VCaP (cell line): ENCODE measurements at regions not wholly inside any gene's neighbourhood (a gene's known extent, or its start where the extent isn't known, plus 50 kb on each side); places are given as distances from the start of the nearest gene placed in this dataset.

Experiments used
- H3K27ac ChIP-seq: fragments of 450-650 bp; 2 replicates; pipeline ENCODE4 v1.5.1; 2017
- CTCF ChIP-seq: fragments of 450-650 bp; conservative IDR thresholded peaks from 2 replicates; pipeline ENCODE4 v1.5.1; 2017; ENCODE audit warnings: mild to moderate bottlenecking, moderate library complexity

GRCh38 chr6:15026832-15027231 is 219.0 kb upstream of the JARID2 start:
- no peak for TF ChIP-seq CTCF
- H3K27ac ChIP-seq, result peak overlapping the region; percentile 38

GRCh38 chr6:15027472-15027871 is 218.4 kb upstream of the JARID2 start:
- peak overlapping the region; percentile 38; the same call in 1 of the 2 replicates for H3K27ac ChIP-seq
- TF ChIP-seq CTCF, result no peak

- TF ChIP-seq CTCF, result no peak
- no peak overlapping the region for H3K27ac ChIP-seq
Measured at GRCh38 chr6:15032015-15032414, 213.9 kb upstream of the JARID2 start.

- H3K27ac ChIP-seq, result no peak overlapping the region
- TF ChIP-seq CTCF, result no peak
Measured at GRCh38 chr6:15033850-15034203, 212.0 kb upstream of the JARID2 start.

GRCh38 chr6:15036690-15037245 is 209.1 kb upstream of the JARID2 start:
- no peak for TF ChIP-seq CTCF
- H3K27ac ChIP-seq, result no peak overlapping the region

- no peak for TF ChIP-seq CTCF
- H3K27ac ChIP-seq, result no peak overlapping the region
Measured at GRCh38 chr6:15037253-15037652, 208.6 kb upstream of the JARID2 start.

- no peak overlapping the region for H3K27ac ChIP-seq
- TF ChIP-seq CTCF, result no peak
Measured at GRCh38 chr6:15038013-15038791, 207.7 kb upstream of the JARID2 start.
